Neuron (in vitro differentiated cells): ENCODE measurements at regions not wholly inside any gene's neighbourhood (a gene's known extent, or its start where the extent isn't known, plus 50 kb on each side); places are given as distances from the start of the nearest gene placed in this dataset.

Source experiments
- H2AFZ ChIP-seq: one replicate; pipeline ENCODE4 v1.6.1; 2013; ENCODE audit warnings: low read depth, mild to moderate bottlenecking, inconsistent platforms, low read length, moderate library complexity
- H3K27me3 ChIP-seq: one replicate; pipeline ENCODE4 v1.6.1; 2013; ENCODE audit warnings: low read length; ENCODE audit not compliant: insufficient read depth
- H3K36me3 ChIP-seq: one replicate; pipeline ENCODE4 v1.6.1; 2013; ENCODE audit warnings: low read length; ENCODE audit not compliant: insufficient read depth
- H3K4me1 ChIP-seq: one replicate; pipeline ENCODE4 v1.6.1; 2013; ENCODE audit warnings: low read length; ENCODE audit not compliant: insufficient read depth
- H3K4me3 ChIP-seq: 2 replicates; pipeline ENCODE4 v1.5.1; 2013; ENCODE audit warnings: mild to moderate bottlenecking, low read length, moderate library complexity
- H3K9me3 ChIP-seq: one replicate; pipeline ENCODE4 v1.6.1; 2013; ENCODE audit warnings: low read length

DNA sequence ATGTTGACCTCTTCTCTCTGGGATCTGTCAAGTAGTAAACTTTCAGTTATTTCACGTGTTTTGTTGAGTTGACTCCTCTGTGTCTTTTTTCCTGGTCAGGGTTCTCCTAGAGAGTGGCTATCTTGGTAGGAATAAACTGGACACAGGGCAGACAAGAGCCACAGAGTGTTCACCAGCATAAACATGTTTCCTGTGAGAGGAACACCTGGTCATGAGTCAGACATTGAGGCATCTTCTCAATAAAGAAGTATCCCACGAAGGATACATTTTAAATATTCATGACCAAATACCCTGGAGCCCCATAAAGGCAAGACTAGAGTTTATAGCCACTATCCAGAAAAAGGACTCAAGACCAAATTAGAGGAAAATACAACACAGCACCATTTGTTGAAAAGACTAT, 269.7 kb upstream of the ZNF521 start:
- Histone ChIP-seq H3K27me3 (no peaks in the 10 kb centered on the region), H3K36me3 (no peaks in the 10 kb centered on the region), H3K4me1 (peaks cover 2% of the 10 kb centered on the region), H3K9me3 (peaks cover 3% of the 10 kb centered on the region), H2AFZ (no peak overlapping the region), H3K4me3 (no peak overlapping the region)

GRCh38 chr18:25621144-25621543, 269.2 kb upstream of the ZNF521 start:
- Histone ChIP-seq H3K36me3 (no peaks in the 10 kb centered on the region), H3K27me3 (no peaks in the 10 kb centered on the region), H2AFZ (no peak overlapping the region), H3K4me3 (no peak overlapping the region), H3K4me1 (peaks cover 2% of the 10 kb centered on the region), H3K9me3 (peaks cover 3% of the 10 kb centered on the region)

GRCh38 chr18:25614168-25614567, 262.2 kb upstream of the ZNF521 start:
- Histone ChIP-seq H3K4me1 (peaks cover 2% of the 10 kb centered on the region), H3K36me3 (no peaks in the 10 kb centered on the region)

DNA sequence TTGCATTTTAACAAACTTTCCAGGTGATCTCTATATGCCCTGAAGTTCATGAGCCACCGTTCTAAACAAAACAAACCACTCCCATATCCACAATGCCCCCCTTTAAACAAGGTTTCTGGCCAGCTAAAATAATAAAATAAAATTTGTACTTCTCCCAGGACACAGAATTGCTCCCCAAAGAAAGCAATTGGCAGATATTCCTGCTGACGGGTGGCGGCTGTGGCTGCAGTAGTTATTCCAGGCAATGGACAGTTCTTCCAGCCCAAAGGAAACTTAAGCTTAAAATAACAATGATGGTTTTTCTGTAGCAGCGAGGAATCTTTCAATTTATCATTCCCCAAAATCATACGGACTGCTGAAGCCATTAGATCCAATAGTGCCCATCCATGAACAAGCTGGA, 260.5 kb upstream of the ZNF521 start:
- no peaks in the 10 kb centered on the region for H3K36me3 ChIP-seq
- no peak overlapping the region for H3K4me3 ChIP-seq
- peaks cover 3% of the 10 kb centered on the region for H3K9me3 ChIP-seq
- no peaks in the 10 kb centered on the region for H3K4me1 ChIP-seq
- no peaks in the 10 kb centered on the region for H3K27me3 ChIP-seq
- H2AFZ ChIP-seq: peak overlapping the region; percentile 43

More at GRCh38 chr18:25614168-25614567, 262.2 kb upstream of the ZNF521 start:
- H3K27me3 ChIP-seq: no peaks in the 10 kb centered on the region
- peaks cover 3% of the 10 kb centered on the region for H3K9me3 ChIP-seq
- no peak overlapping the region for H2AFZ ChIP-seq
- no peak overlapping the region for H3K4me3 ChIP-seq

DNA sequence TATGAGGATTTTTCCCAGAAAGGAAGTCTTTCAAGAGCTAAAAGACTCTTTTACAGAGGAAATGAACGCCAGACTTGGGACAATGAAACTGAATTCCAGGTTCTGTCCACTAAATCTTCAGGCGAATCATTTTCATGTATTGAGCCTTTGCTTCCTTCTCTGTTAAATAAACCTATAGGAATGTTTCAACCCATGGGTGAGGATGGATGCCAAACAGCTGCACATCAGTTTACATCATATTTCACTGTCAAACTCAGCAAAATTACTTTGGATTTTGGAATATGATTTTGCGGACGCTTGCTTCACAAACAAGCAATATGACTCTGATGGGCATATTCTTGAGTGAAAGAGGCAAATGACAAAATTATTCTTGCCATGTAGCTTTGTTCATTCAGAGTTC, 256.1 kb upstream of the ZNF521 start:
- H3K27me3 ChIP-seq: no peaks in the 10 kb centered on the region
- no peaks in the 10 kb centered on the region for H3K36me3 ChIP-seq
- no peaks in the 10 kb centered on the region for H3K9me3 ChIP-seq
- H3K4me3 ChIP-seq: no peak overlapping the region
- peaks cover 7% of the 10 kb centered on the region for H3K4me1 ChIP-seq
- no peak overlapping the region for H2AFZ ChIP-seq

DNA sequence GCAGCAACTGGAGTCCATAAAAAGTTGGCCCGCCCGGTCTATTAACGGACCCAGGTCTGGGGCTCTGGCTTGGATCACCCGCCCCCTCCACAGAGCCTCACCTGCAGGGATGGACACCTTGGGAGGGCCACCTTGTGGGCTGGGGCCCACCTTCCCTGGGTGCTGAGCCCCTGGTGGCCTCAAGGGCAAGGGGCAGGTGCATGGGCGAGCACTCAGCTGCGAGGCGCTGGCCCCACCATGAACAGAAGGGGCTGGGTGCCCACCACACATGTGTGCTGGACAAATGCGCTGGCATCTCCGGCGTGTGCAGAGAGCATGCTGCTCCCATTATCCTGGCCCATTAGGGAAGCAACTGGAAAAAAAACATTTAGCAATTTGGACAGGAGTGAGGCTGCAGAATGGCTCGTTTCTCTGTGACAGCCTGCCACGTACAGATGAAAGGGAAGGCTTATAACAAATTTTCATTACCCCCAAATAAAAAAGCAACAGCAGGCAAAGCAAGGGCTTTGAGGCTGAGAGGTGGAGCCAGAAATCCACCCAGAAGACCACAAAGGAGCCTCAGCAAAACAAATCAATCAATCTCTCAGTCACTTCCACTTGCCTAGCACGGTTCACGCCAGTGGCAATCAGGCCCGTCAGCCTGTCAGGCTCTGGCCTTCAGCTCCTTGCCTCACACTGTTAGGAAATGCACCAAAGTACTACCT, 253.1 kb upstream of the ZNF521 start:
- no peaks in the 10 kb centered on the region for H3K27me3 ChIP-seq
- no peaks in the 10 kb centered on the region for H3K9me3 ChIP-seq
- H2AFZ ChIP-seq: peak overlapping the region; percentile 70
- no peaks in the 10 kb centered on the region for H3K36me3 ChIP-seq
- peaks cover 7% of the 10 kb centered on the region for H3K4me1 ChIP-seq
- H3K4me3 ChIP-seq: no peak overlapping the region

- no peaks in the 10 kb centered on the region for H3K36me3 ChIP-seq
- no peaks in the 10 kb centered on the region for H3K27me3 ChIP-seq
- H3K9me3 ChIP-seq: no peaks in the 10 kb centered on the region
- H2AFZ ChIP-seq: no peak overlapping the region
- H3K4me3 ChIP-seq: no peak overlapping the region
- H3K4me1 ChIP-seq: peaks cover 7% of the 10 kb centered on the region
Measured at GRCh38 chr18:25604196-25604893, 252.4 kb upstream of the ZNF521 start.

DNA sequence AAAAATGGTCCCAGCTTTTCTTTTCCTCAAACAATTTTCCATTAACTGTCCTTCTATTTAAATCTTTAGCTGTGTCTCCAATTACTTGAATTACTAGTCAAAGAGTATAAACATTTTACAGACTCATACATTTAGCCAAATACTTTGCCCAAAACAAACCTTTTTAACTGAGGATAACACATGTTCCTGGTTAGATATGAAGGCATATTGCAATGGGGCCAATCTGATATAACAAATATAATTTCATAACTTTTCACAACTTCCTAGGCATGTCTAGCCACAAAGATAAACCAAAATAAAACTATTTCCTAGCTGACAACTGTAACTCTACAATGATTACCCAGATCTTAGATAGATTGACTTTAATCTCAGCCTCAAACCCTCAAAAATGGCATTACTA, 247.5 kb upstream of the ZNF521 start:
- no peak overlapping the region for H3K4me3 ChIP-seq

DNA sequence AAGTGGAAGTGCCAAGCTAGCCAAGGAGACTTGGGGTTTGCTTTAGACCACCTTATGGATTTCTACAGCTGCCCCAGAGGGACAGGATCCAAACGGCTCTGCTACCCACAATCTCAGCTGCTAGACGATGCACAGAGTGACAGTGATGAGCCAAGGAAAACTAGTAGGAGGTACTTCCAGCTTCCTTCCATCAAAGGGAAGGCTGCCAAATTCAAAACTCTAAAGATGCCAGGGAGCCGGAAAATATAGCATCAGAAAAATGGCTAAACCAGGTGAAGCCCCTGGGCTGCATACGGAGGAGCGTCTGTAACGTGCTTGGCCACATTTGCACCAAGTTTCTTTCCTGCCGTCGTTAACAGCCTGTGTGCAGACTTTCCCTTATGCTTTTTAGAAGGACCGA, 245.5 kb upstream of the ZNF521 start:
- Histone ChIP-seq H3K36me3 (no peaks in the 10 kb centered on the region), H3K4me3 (no peak overlapping the region)

More for the DNA sequence above, 247.5 kb upstream of the ZNF521 start:
- Histone ChIP-seq H2AFZ (no peak overlapping the region), H3K36me3 (no peaks in the 10 kb centered on the region), H3K9me3 (no peaks in the 10 kb centered on the region), H3K27me3 (no peaks in the 10 kb centered on the region), H3K4me1 (peaks cover 15% of the 10 kb centered on the region)

GRCh38 chr18:25595274-25596060, 243.5 kb upstream of the ZNF521 start:
- Histone ChIP-seq H3K36me3 (no peaks in the 10 kb centered on the region), H3K9me3 (no peaks in the 10 kb centered on the region), H3K4me3 (no peak overlapping the region), H2AFZ (no peak overlapping the region), H3K4me1 (peaks cover 15% of the 10 kb centered on the region), H3K27me3 (no peaks in the 10 kb centered on the region)

More for the DNA sequence above, 245.5 kb upstream of the ZNF521 start:
- Histone ChIP-seq H3K4me1 (peaks cover 15% of the 10 kb centered on the region), H2AFZ (no peak overlapping the region), H3K27me3 (no peaks in the 10 kb centered on the region), H3K9me3 (no peaks in the 10 kb centered on the region)

DNA sequence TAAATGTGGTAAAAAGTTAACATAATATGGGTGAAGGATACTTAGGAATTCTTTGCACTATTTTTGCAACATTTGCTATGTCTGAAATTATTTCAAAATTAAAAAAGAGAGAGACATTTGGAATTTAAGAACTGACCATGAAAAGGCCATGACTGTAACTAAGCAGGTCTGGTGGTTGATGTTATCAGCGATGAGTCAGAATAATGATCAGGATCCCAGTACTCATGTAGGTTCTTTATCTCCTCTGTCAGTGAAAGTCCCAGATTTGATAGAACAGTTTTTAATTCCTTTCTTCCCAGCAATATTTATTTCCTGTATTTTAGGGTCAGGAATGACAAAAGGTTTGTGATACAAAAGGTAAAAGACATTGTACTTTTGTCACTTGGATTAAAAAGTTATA, 242.4 kb upstream of the ZNF521 start:
- no peak overlapping the region for H3K4me3 ChIP-seq
- no peaks in the 10 kb centered on the region for H3K9me3 ChIP-seq
- peaks cover 15% of the 10 kb centered on the region for H3K4me1 ChIP-seq
- no peak overlapping the region for H2AFZ ChIP-seq
- no peaks in the 10 kb centered on the region for H3K36me3 ChIP-seq
- no peaks in the 10 kb centered on the region for H3K27me3 ChIP-seq

- no peaks in the 10 kb centered on the region for H3K36me3 ChIP-seq
- peaks cover 5% of the 10 kb centered on the region for H3K9me3 ChIP-seq
- H2AFZ ChIP-seq: no peak overlapping the region
- H3K27me3 ChIP-seq: no peaks in the 10 kb centered on the region
- peaks cover 15% of the 10 kb centered on the region for H3K4me1 ChIP-seq
- H3K4me3 ChIP-seq: no peak overlapping the region
Measured at GRCh38 chr18:25592804-25593360, 240.9 kb upstream of the ZNF521 start.

DNA sequence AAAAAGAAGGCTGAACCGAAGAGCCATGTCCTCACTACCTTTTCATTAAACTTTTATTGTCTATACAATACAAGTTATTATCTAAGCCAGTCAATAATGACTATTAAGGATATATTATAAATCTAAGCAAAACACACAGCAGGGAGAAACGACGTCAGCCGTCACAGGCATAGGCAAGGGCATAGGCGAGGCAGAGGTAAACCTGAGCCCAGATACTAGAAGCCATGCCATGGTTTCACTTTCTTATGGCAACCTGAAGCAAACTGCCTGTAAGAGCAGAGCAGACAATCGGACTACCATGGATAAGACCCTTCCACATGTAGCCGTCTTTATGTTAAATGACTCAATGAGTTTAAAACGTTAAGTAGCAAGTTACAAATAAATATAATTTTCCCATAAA, 238.5 kb upstream of the ZNF521 start:
- Histone ChIP-seq H3K4me3 (no peak overlapping the region), H2AFZ (no peak overlapping the region), H3K9me3 (peaks cover 8% of the 10 kb centered on the region), H3K36me3 (no peaks in the 10 kb centered on the region), H3K27me3 (no peaks in the 10 kb centered on the region), H3K4me1 (no peaks in the 10 kb centered on the region)
